GM12874 (cell line): ENCODE measurements at regions not wholly inside any gene's neighbourhood (a gene's known extent, or its start where the extent isn't known, plus 50 kb on each side); places are given as distances from the start of the nearest gene placed in this dataset.

Source experiments
- TF ChIP-seq, protein P1 (sequence below): IDR thresholded peaks from 2 replicates; pipeline ENCODE4 v1.5.1; 2011; ENCODE audit warnings: low read depth, mild to moderate bottlenecking, control low read depth, low read length, moderate library complexity; ENCODE audit not compliant: insufficient read depth

DNA sequence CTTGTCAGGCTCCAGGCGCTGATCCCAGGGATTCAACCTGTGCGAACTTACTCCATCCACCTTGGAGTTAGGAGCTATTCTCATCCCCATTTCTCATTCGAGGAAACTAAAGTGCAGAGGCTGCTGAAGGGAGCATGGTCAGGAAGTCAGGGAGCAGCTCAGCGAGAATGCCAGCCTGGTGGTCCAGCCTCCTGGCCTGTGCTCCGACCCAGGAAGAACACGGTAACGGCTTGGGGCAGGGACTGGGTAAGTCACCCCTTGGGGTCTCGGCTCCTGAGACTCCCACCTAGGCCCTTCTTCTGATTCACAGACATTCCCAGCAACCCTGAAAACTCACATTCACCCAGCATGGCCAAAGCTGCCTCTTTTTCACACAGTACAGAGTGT, 132.8 kb downstream of the CRYBB2 start:
- TF ChIP-seq, protein P1, sequence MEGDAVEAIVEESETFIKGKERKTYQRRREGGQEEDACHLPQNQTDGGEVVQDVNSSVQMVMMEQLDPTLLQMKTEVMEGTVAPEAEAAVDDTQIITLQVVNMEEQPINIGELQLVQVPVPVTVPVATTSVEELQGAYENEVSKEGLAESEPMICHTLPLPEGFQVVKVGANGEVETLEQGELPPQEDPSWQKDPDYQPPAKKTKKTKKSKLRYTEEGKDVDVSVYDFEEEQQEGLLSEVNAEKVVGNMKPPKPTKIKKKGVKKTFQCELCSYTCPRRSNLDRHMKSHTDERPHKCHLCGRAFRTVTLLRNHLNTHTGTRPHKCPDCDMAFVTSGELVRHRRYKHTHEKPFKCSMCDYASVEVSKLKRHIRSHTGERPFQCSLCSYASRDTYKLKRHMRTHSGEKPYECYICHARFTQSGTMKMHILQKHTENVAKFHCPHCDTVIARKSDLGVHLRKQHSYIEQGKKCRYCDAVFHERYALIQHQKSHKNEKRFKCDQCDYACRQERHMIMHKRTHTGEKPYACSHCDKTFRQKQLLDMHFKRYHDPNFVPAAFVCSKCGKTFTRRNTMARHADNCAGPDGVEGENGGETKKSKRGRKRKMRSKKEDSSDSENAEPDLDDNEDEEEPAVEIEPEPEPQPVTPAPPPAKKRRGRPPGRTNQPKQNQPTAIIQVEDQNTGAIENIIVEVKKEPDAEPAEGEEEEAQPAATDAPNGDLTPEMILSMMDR = no peak

DNA sequence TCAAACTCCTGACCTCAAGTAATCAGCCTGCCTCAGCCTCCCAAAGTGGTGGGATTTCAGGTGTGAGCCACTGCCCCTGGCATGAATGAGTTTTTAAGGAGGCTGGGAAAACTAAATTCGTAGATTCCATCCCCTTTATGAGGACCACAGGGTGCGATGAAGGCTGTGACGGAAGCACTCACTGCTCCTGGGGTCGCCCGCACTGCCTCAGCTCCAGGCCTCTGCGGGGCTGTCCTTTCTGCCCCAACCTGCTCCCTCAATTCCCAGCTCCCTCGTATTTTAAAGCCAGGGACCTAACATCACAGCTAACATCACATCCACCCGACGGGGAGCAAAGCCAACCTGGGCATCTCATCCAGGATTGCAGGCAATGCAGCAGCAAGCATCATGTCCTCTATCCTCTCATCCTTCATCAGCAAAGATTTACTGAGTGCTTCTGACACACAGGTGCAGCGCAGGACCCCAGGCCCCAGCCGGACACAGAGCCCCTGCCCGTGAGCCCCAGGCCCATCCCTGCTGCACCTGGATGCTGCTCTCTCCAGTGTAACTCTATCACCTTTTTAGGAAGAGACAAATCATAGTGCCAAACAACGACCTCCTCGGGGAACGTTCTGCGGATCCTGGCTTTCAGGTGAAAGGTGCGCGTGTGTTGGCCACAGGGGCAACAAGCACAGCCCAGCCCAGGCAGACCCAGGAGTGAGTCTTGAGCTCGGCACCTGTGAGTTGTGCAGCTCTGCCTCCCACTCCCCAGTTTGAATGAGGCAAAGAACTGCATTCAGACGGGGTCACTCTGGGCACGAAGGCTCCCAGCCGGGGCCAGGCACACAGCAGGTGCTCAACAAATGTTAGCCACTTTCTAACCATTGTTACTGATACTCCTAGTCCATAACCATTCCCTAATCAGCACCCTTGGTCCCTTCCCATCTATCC, 134.3 kb downstream of the CRYBB2 start:
- TF ChIP-seq, protein P1 = no peak

DNA sequence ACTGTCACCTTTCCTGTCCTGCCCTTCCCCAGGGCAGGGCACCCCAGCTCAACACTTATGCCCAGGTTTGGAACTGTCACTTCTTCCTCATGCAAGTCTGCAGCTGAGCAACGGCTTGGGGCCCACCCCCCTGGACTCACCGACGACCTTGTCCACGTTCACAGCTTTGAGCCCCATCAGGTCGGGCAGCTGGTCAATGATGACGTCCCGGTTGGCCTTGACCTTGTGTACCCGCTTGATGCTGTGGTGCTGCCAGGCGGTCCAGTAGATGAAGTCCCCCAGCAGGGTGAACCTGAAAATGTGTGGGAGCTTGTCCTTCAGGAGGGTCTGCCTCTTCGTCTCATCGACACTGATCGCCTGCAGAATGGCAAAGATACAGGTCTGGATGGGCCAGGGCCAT, 135.0 kb downstream of the CRYBB2 start:
- TF ChIP-seq, protein P1 = no peak

DNA sequence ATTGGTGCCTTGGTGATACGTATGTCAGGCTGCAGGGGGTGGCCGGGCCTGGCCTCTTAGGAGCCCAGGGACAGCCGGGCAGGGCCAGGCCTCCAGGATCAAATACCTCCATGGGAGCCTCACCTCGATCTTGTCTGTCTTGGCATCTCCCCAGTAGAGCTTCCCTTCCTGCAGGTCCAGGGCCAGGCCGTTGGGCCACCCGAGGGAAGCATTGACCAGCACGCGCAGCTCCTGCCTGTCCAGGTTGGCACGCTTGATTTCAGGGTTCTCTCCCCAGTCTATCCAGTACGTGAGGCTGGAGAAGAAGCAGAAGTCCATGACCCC, 137.7 kb downstream of the CRYBB2 start:
- TF ChIP-seq, protein P1 = no peak

DNA sequence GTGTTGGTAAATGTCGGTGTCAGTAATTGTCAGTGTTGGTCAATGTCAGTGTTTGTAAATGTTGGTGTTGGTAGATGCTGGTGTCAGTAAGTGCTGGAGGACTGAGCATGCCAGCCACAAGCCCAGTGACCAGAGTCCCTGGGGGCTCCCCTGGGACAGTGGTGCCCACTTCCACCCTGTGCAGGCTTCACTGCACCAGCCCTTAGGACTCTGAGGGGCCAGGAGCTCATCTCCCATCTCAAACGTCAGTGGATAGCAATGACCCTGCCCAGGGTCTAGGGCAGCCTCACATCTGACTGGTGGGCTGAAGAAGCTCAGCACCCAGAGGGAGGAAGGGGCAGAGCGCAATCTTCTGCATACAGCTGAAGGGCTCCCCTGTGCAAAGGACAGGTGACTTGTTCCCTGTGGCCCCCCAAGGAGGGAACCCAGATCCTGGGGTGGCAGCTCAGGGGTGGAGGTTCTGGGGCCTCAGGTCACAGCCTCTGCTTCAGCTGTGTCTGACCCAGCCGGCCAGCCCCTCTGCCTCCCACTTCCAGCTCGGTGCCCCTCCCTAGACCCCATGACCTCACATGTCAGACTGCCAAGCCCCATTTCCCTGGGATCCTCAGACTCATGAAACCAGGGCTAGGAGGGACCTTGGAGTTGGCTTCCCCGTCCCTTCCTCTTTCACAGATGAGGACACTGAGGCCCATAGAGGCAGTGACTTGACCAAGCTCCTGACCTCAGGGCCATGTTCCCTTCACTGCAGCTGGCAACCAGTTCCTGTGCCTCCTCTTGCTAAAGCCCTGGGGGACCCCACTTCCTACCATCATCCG, 138.4 kb downstream of the CRYBB2 start:
- TF ChIP-seq, protein P1 = no peak

DNA sequence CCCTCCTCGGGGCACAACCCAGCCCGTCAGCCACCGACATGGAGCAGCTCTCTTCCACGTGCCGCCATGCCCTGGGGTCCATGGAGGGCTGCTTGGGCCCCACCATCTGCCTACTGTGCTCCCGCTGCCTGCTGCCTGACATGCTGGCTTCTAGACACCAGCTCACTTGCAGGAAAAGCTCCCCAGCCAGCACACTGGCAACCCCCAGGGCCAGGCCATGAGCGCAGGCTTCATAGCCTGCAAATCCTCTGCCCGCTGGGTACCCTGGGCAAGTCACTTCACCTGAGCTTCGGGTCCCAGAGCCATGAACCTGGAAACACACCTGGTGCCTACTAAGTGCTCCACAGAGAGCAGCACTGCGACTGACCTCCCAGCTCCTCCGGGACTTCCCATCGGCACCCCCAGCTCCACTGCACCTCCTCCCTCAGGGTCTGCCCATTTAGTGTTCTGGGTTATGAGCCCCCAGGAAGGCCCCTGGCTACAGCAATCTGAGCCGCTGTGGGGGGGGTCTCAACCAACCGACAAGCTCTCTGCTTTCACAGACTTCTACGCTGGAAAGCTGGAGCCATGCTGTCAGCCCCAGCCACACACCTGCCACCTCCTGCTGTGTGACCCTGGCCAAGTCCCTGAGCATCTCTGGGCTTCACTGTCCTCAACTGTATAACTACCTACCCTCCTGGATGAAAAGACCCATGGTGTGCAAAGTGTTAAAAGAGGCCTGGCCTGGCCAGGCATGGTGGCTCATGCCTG, 139.2 kb downstream of the CRYBB2 start:
- TF ChIP-seq, protein P1 = no peak

DNA sequence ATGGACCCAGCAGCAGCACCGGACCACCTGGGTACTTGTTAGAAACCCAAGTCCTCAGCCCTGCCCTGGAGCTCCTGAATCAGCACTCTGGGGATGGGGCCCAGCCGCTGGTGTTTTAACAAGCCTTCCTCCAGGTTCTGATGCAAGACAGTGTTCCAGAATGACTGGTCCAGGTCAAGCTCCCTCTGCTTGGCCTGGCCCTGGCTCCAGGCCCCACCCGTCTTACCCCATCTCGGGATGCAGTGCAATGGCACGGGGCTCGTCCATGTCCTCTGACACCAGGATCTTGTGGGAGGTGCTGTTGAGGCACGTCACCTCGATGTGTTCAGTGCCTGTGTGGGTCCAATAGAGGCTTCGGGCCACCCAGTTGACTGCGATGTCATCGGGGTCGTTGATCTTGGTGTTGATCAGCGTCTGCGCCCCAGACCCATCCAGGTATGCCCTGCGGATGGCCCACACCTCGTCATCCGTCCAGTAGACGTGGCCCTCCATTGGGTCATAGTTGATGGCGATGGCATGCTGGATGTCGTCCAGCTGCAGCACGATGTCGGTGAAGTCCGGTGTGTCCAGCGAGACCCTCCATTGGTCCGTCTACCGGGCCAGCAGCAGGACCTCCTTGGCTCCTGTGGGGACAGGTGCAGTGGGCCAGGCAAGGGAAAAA, 140.3 kb downstream of the CRYBB2 start:
- TF ChIP-seq, protein P1 = no peak
